Parathyroid adenoma (tissue), 2 donors: ENCODE measurements at regions not wholly inside any gene's neighbourhood (a gene's known extent, or its start where the extent isn't known, plus 50 kb on each side); places are given as distances from the start of the nearest gene placed in this dataset.

Experiments
- H2AFZ ChIP-seq: fragments of 300-600 bp; sonication (generic); one replicate; pipeline ENCODE4 v1.7.0; 2017; ENCODE audit warnings: antibody characterized with exemption, mild to moderate bottlenecking
- H3K27ac ChIP-seq: fragments of 300-600 bp; sonication (generic); one replicate; pipeline ENCODE4 v1.7.0; 2017
- H3K27me3 ChIP-seq: fragments of 300-600 bp; sonication (generic); one replicate; pipeline ENCODE4 v1.7.0; 2017; ENCODE audit warnings: low read length; ENCODE audit not compliant: control insufficient read depth, insufficient read depth
- H3K36me3 ChIP-seq: fragments of 300-600 bp; sonication (generic); one replicate; pipeline ENCODE4 v1.7.0; 2017; ENCODE audit warnings: low read length; ENCODE audit not compliant: control insufficient read depth, insufficient read depth
- H3K4me1 ChIP-seq: fragments of 300-600 bp; sonication (generic); one replicate; pipeline ENCODE4 v1.7.0; 2017; ENCODE audit warnings: control low read depth
- H3K4me2 ChIP-seq: fragments of 300-600 bp; sonication (generic); one replicate; pipeline ENCODE4 v1.7.0; 2017; ENCODE audit warnings: low read length
- H3K4me3 ChIP-seq: fragments of 300-600 bp; sonication (generic); one replicate; pipeline ENCODE4 v1.7.0; 2017; ENCODE audit warnings: low read depth, low read length
- H3K79me2 ChIP-seq: fragments of 300-600 bp; sonication (generic); one replicate; pipeline ENCODE4 v1.7.0; 2017; ENCODE audit warnings: control low read depth
- H3K9ac ChIP-seq: fragments of 300-600 bp; sonication (generic); one replicate; pipeline ENCODE4 v1.7.0; 2017; ENCODE audit warnings: mild to moderate bottlenecking
- H3K9me3 ChIP-seq: fragments of 300-600 bp; sonication (generic); one replicate; pipeline ENCODE4 v1.7.0; 2017; ENCODE audit warnings: low read length; ENCODE audit not compliant: control insufficient read depth
- CTCF ChIP-seq: fragments of 300-600 bp; sonication (generic); IDR thresholded peaks from one replicate; pipeline ENCODE4 v1.7.0; 2017; ENCODE audit warnings: antibody characterized with exemption, mild to moderate bottlenecking
- donor health status: primary hyperparathyroidism.

- TF ChIP-seq CTCF = no peak
- H3K4me2 ChIP-seq = no peak overlapping the region
- no peak overlapping the region for H3K4me3 ChIP-seq
- no peaks in the 10 kb centered on the region for H3K4me1 ChIP-seq
- H3K79me2 ChIP-seq = no peaks in the 10 kb centered on the region
- no peaks in the 10 kb centered on the region for H3K27me3 ChIP-seq
- H2AFZ ChIP-seq = no peak overlapping the region
- no peak overlapping the region for H3K27ac ChIP-seq
- no peaks in the 10 kb centered on the region for H3K9me3 ChIP-seq
- no peak overlapping the region for H3K9ac ChIP-seq
- H3K36me3 ChIP-seq = no peaks in the 10 kb centered on the region
These were observed 416.7 kb upstream of the MAOA start for GRCh38 chrX:43239356-43239755.

- Histone ChIP-seq H3K4me1 (no peaks in the 10 kb centered on the region), H2AFZ (no peak overlapping the region), H3K9ac (no peak overlapping the region), H3K79me2 (no peaks in the 10 kb centered on the region), H3K4me3 (no peak overlapping the region), H3K36me3 (no peaks in the 10 kb centered on the region), H3K27me3 (no peaks in the 10 kb centered on the region), H3K27ac (no peak overlapping the region), H3K4me2 (no peak overlapping the region), H3K9me3 (no peaks in the 10 kb centered on the region)
- TF ChIP-seq CTCF = no peak
These were observed 400.5 kb upstream of the MAOA start for GRCh38 chrX:43255596-43255995.

- no peaks in the 10 kb centered on the region for H3K79me2 ChIP-seq
These were observed 389.6 kb upstream of the MAOA start for GRCh38 chrX:43266487-43266886.

GRCh38 chrX:43267652-43268051, 388.4 kb upstream of the MAOA start:
- no peak overlapping the region for H2AFZ ChIP-seq
- H3K4me3 ChIP-seq = no peak overlapping the region
- H3K9ac ChIP-seq = no peak overlapping the region
- H3K27ac ChIP-seq = no peak overlapping the region
- no peaks in the 10 kb centered on the region for H3K36me3 ChIP-seq
- H3K4me1 ChIP-seq = no peaks in the 10 kb centered on the region
- H3K9me3 ChIP-seq = no peaks in the 10 kb centered on the region
- H3K4me2 ChIP-seq = no peak overlapping the region
- no peak for TF ChIP-seq CTCF
- H3K27me3 ChIP-seq = no peaks in the 10 kb centered on the region
- no peaks in the 10 kb centered on the region for H3K79me2 ChIP-seq

More at GRCh38 chrX:43266487-43266886, 389.6 kb upstream of the MAOA start:
- TF ChIP-seq CTCF = no peak
- Histone ChIP-seq H2AFZ (no peak overlapping the region), H3K4me2 (no peak overlapping the region), H3K27ac (no peak overlapping the region), H3K4me1 (no peaks in the 10 kb centered on the region), H3K9ac (no peak overlapping the region), H3K9me3 (no peaks in the 10 kb centered on the region), H3K27me3 (no peaks in the 10 kb centered on the region), H3K36me3 (no peaks in the 10 kb centered on the region), H3K4me3 (no peak overlapping the region)

GRCh38 chrX:43269201-43269600, 386.9 kb upstream of the MAOA start:
- H3K79me2 ChIP-seq = no peaks in the 10 kb centered on the region
- no peak overlapping the region for H3K4me2 ChIP-seq
- H3K27me3 ChIP-seq = no peaks in the 10 kb centered on the region
- H3K4me1 ChIP-seq = no peaks in the 10 kb centered on the region
- H2AFZ ChIP-seq = no peak overlapping the region
- no peak overlapping the region for H3K27ac ChIP-seq
- no peaks in the 10 kb centered on the region for H3K36me3 ChIP-seq
- TF ChIP-seq CTCF = no peak
- H3K9ac ChIP-seq = no peak overlapping the region
- no peak overlapping the region for H3K4me3 ChIP-seq
- H3K9me3 ChIP-seq = no peaks in the 10 kb centered on the region
